ENCODE measurements at regions not wholly inside any gene's neighbourhood (a gene's known extent, or its start where the extent isn't known, plus 50 kb on each side); places are given as distances from the start of the nearest gene placed in this dataset.
"Not testable (repeated sequence)": the region's sequence is repeated elsewhere in the genome, so short reads cannot be mapped to it uniquely, and the experiment has no call there.

- DNase-seq = no peak
Observed at GRCh38 chr22:49361164-49361563, 466.5 kb downstream of the BRD1 start.

DNA sequence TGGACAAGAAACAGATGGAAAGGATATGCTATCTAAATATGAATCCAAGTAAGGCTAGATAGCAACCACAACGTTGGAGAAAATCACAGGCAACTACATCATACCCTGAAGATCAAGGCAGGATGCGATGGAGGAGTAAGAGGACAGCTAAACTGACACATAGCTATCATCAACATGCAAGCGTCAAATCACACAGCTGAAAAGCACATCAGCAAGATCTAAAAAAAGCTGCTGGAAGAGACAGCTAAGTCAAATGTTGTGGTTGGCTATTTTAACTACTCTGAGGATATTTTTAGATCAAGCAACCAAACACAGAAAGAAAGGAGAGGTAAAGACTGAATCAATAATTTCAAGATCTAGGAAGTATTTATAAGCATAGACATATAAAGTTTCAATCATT is 466.9 kb downstream of the BRD1 start:
- no peak for DNase-seq

DNA sequence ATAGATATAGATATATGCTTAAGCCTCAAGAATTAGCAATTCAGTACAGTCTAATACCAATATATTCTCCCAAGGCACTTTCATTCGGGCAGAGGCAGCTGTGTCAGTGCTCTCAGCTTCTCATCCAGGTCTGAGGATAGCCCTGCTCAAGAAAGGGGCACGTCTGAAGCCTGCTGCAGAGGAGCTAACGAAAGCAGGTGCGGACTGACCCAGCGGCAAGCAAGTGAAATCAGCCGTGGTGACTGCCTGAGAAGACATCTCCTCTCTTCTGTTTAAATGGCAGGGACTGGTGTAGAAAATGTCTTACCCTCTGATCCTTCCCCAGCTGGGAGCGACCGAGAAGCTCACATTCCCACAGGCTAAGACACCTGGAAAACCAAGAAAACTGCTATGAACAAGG is 468.6 kb downstream of the BRD1 start:
- DNase-seq = no peak

GRCh38 chr22:49357661-49358440 is 469.8 kb downstream of the BRD1 start:
- DNase-seq = no peak

GRCh38 chr22:49356428-49356827 is 471.2 kb downstream of the BRD1 start:
- no peak for DNase-seq

DNA sequence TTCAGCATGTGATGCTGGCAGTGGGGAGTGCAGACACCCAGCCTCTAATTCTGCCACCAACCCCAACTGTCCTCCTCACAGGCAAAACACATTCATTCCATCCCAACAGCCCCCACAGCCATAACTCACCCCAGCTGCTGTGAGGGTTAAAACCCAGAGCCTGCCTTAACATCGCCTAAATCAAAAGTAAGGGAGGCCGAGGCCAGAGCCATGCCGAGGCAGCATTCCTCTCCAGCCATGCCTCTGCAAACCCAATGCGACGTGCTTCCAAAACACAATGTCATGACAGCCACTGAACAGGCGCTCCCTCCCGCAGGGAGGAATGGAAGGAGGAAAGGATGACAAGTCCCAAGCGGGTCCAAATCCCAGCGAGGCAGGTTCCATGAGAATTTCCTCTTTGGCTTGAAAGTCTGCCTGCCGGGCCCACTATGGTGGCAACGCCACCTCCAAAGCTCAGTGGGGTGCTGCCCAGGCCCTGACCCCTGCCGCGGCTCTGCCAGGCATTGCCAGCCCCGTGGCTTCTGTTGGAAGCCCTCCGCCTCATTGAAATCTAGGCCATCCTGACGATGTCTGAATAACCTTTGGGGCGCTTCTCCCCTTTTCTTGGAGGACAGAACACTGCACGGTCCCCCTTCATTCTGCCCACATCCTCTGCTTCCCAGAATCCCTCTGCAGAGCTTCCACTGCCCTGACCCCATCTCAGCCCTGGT is 472.3 kb downstream of the BRD1 start:
- DNase-seq = no peak

DNA sequence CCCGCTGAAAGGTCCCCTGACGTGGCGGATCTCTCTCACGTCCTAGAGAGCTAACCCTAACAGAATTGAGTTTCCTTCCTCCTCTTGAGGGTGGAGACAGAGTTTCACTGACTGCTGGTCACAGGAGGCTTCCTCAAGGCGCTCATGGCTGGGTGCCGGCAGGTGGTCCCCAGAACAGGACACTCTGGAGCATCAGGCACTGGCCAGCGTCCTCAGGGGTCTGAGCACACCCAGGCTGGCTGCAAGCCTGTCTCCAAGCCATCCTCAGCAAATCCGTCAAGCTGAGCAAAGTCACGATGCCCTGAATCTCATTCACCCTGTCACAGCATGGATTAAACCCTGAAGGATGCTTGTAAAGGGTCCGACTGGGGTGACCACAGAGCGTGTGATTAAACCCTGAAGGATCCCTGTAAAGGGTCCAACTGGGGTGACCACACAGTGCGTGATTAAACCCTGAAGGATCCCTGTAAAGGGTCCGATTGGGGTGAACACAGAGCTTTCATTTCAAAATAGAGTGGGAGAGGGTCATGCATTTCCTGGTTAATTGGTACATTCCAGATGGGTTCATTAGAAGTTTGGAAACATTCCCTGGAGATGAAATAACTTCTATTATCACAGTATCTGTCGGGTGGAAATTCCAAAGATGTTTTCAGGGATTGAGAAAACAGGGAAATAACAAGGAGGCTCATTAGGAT is 473.0 kb downstream of the BRD1 start:
- DNase-seq = no peak

GRCh38 chr22:49353235-49353634 is 474.4 kb downstream of the BRD1 start:
- DNase-seq = no peak

DNA sequence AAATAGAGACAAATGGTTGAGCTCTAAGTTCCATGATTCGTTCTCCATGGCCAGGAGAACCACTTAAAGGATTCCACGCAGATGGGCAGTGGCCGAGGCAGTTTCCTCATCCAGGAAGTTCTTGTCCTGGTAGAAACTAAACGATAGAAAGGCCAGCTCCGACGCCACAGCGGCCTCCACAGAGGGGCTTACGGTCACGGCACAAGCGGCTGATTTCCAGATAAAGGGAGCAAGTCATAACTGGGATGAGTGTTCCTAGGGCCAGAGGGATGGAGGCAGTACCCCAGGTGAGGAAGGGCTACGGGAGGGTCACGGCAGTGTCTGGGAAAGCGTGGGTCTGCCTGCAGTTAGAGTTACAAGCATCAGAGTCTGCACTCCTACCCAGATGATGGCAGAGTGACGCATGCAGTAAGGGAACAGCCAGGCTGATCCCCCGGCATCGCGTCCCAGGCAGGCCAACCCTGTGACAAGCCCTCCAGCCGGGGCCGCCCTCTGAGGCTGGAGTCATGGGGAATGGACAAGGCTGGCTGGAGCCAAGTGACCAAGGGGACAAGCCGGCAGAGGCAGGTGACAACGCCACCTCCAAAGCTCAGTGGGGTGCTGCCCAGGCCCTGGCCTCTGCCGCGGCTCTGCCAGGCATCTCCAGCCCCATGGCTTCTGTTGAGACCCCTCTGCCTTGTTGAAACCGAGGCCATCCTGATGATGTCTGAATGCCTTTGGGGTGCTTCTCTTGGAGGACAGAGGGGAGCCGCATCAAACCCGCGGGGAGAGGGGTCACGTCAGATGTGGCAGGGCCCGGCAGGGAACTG is 475.1 kb downstream of the BRD1 start:
- no peak for DNase-seq

- DNase-seq = no peak
Observed at GRCh38 chr22:49351761-49352227, 475.9 kb downstream of the BRD1 start.

DNA sequence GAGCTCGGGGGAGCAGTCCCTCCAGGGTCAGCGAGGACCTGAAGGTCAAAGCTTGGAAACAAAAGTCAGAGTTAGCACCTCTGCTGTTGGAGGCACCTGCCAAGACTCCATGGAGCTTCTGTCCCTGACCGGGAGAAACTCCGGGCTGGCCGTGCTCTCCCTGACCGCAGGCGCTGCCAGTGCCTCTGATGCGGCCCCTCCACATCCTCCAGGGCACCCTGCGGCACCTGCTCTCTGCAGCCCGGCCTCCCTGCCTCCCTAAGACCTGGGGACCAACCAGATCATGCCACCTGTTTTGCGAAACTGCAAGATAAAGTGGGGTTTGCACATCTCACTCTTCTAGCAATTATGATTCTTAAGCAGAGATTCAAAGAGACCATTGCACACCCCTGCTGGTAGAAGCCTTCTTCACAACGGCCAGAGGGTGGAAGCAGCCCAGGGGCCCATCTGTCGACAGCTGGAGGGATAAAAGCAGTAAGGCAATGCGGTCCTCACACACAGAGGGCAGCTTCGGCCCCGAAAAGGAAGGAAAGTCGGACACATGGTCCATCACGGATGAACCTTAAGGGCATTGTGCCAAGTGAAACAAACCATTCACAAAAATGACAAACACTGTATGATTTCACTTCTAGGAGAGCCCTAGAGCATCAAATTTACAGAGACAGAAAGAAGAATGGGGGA is 477.1 kb downstream of the BRD1 start:
- no peak for DNase-seq

- DNase-seq = no peak
Observed at GRCh38 chr22:49349841-49350381, 477.8 kb downstream of the BRD1 start.

DNA sequence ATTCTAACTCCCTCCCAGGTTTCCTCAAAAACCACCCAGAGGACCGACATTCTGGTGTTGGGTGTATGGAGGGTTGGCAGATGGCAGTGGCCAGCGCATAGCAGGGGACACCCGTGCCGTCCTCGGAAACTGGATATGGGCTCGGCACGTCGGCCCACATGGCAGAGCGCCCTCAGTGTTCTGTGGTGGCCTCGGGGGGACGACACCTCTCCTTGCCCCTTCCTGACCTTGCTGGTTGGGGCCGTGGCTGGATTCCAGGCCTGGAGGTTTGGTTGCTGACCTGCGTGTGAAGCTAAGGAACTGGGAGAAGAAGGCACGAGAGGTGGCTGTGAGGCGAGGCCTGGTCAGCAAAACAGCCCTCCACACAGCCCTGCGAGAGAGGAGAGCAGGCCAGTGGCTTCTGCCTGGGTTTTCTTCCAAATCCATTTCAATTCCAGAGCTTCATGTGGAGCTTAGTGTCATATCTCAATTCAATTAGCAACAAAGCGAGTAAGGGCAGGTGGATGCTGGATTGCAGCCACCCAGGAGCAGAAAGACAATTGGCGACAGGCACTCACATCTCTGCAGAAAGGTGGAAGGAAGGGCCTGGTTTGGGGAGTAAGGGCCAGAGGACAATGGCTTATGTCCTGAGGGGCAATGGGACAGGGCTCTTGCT is 478.4 kb downstream of the BRD1 start:
- DNase-seq = no peak

GRCh38 chr22:49348631-49349030 is 479.0 kb downstream of the BRD1 start:
- no peak for DNase-seq

GRCh38 chr22:49347376-49347775 is 480.3 kb downstream of the BRD1 start:
- DNase-seq = no peak

GRCh38 chr22:49345896-49346295 is 481.8 kb downstream of the BRD1 start:
- no peak for DNase-seq

GRCh38 chr22:49344656-49345055 is 483.0 kb downstream of the BRD1 start:
- no peak for DNase-seq

DNA sequence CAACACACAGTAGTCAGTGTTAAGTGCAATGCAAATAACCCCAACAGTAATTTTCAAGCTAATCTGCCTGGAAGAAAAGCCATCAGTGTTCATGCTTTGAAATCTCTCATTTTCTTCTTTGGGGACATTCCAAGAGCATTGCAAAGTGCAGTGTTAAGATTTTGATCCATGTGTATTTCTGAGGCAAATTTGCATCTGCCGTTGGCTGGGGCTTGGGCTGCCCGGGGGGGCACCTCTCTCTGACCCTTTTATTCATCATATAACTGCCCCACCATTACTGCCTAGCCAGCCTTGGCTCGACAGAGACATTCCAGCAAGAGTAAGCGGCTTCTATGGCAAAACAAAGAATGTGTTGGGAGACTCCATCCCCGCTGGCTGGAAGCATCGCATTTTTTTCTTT is 483.5 kb downstream of the BRD1 start:
- DNase-seq = no peak

DNA sequence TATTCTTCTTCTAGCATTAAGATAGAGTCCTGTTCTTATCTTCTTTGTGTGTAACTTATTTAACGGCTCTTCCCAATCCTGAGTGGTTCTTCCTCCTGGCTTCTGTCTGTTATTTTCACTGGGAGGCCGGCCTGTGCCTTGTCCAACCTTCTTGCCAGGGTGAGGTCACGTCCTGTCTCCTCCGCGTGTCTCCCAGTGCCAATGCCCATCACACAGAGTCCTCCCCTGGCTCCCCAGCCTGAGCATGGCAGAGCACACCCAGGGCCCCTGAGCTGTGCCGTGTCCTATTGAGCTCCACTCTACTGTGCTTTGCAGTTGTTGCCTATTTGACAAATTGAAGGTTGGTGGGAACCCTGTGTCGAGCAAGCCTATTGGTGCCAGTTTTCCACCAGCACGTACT is 487.3 kb downstream of the BRD1 start:
- no peak for DNase-seq

DNA sequence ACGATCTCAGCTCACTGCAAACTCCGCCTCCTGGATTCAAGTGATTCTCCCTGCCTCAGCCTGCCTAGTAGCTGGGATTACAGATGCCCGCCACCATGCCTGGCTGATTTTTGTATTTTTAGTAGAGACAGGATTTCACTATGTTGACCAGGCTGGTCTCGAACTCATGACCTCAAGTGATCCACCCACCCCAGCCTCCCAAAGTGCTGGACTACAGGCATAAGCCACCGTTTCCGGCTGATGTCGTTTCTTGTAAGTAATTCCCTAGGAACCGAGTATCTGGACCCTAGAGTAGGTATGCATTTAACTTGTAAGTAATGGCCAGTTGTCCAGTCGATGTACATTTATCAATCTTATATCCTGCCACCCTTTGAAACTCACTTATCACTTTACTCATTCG is 491.2 kb downstream of the BRD1 start:
- not testable (repeated sequence) for DNase-seq

- DNase-seq = no peak
Observed at GRCh38 chr22:49334976-49335375, 492.7 kb downstream of the BRD1 start.

- DNase-seq = no peak
Observed at GRCh38 chr22:49334449-49334789, 493.3 kb downstream of the BRD1 start.

All from stimulated activated CD4-positive, alpha-beta T cell treated with anti-CD3 and anti-CD28 coated beads, Interleukin-12 subunit alpha, Interleukin-12 subunit beta, amount 100 ng/mL, for 4 hours (primary cell).